PC-3 (cell line): ENCODE measurements at regions not wholly inside any gene's neighbourhood (a gene's known extent, or its start where the extent isn't known, plus 50 kb on each side); places are given as distances from the start of the nearest gene placed in this dataset.

Source experiments
- ATAC-seq: fragments of 200-7000 bp; cut with Tn5 transposase; 2 replicates; pipeline ENCODE4 v1.9.1; 2020; ENCODE audit warnings: mild to moderate bottlenecking, moderate library complexity
- BruUV-seq: library from RNA; stranded (reverse); fragments of 400-500 nt; replicated peaks from 2 replicates; lab custom pipeline; 2021; lab: Mats Ljungman, UMichigan
- CTCF ChIA-PET: fragments of 300-600 bp; sonication (Branson Sonifier 250); formaldehyde crosslinking; loops from one replicate; lab custom pipeline; 2022; ENCODE audit warnings: antibody characterized with exemption; lab: Charles Lee
- POLR2A ChIA-PET: fragments of 300-600 bp; sonication (Branson Sonifier 250); formaldehyde crosslinking; loops from one replicate; lab custom pipeline; 2022; ENCODE audit warnings: antibody characterized with exemption; ENCODE audit not compliant: unreplicated experiment; lab: Charles Lee
- DNase-seq: peaks from one replicate; pipeline ENCODE4 v3.0.0-alpha.2; 2015
- H2AFZ ChIP-seq: fragments of 300-600 bp; sonication (generic); 2 replicates; pipeline ENCODE4 v1.6.0; 2016; ENCODE audit warnings: antibody characterized with exemption, low read length
- H3F3A ChIP-seq: fragments of 300-600 bp; sonication (generic); one replicate; pipeline ENCODE4 v1.6.0; 2017; ENCODE audit warnings: antibody characterized with exemption, low read length, control low read depth, mild to moderate bottlenecking; ENCODE audit not compliant: unreplicated experiment
- H3K27ac ChIP-seq: fragments of 300-600 bp; sonication (generic); 2 replicates; pipeline ENCODE4 v1.5.1; 2016; ENCODE audit warnings: mild to moderate bottlenecking, low read length
- H3K27me3 ChIP-seq: fragments of 300-600 bp; sonication (generic); 2 replicates; pipeline ENCODE4 v1.6.1; 2016; ENCODE audit warnings: low read length, mixed read lengths
- H3K36me3 ChIP-seq: fragments of 300-600 bp; sonication (generic); 2 replicates; pipeline ENCODE4 v1.6.1; 2016; ENCODE audit warnings: low read depth, mixed run types, low read length, mixed read lengths
- H3K4me1 ChIP-seq: fragments of 300-600 bp; sonication (generic); 2 replicates; pipeline ENCODE4 v1.5.1; 2016; ENCODE audit warnings: low read length; ENCODE audit not compliant: insufficient read depth
- H3K4me2 ChIP-seq: fragments of 300-600 bp; sonication (generic); 2 replicates; pipeline ENCODE4 v1.6.0; 2016; ENCODE audit warnings: low read length
- H3K4me3 ChIP-seq: fragments of 300-600 bp; sonication (generic); 2 replicates; pipeline ENCODE4 v1.5.1; 2016; ENCODE audit warnings: mild to moderate bottlenecking, low read length, mixed read lengths
- H3K79me2 ChIP-seq: fragments of 300-600 bp; sonication (generic); 2 replicates; pipeline ENCODE4 v1.6.1; 2017; ENCODE audit warnings: low read length, mixed read lengths
- H3K9ac ChIP-seq: fragments of 300-600 bp; sonication (generic); 2 replicates; pipeline ENCODE4 v1.6.0; 2016; ENCODE audit warnings: mild to moderate bottlenecking, low read length
- H3K9me2 ChIP-seq: fragments of 300-600 bp; sonication (generic); replicated peaks from 2 replicates; pipeline ENCODE4 v1.6.1; 2016; ENCODE audit warnings: mixed run types, low read length, mixed read lengths
- H3K9me3 ChIP-seq: fragments of 300-600 bp; sonication (generic); 2 replicates; pipeline ENCODE4 v1.6.1; 2016; ENCODE audit warnings: low read length, mixed read lengths
- H4K20me1 ChIP-seq: fragments of 300-600 bp; sonication (generic); 2 replicates; pipeline ENCODE4 v1.6.1; 2016; ENCODE audit warnings: low read length, mixed read lengths
- EZH2 ChIP-seq: fragments of 300-600 bp; sonication (generic); IDR thresholded peaks from one replicate; pipeline ENCODE4 v1.6.1; 2017; ENCODE audit warnings: antibody characterized with exemption, mild to moderate bottlenecking, low read length; ENCODE audit not compliant: unreplicated experiment
- EZH2phosphoT487 ChIP-seq: fragments of 300-600 bp; sonication (generic); IDR thresholded peaks from 2 replicates; pipeline ENCODE4 v1.6.1; 2018; ENCODE audit warnings: mild to moderate bottlenecking, antibody characterized with exemption, low read length, borderline replicate concordance
- intact Hi-C: fragments of 100-400 bp; cut with micrococcal nuclease; formaldehyde crosslinking; loops from 2 replicates; pipeline ENCODE4 v1.9.0; 2023
- TF ChIP-seq, protein P1 (sequence below): fragments of 300-600 bp; sonication (generic); conservative IDR thresholded peaks from 2 replicates; pipeline ENCODE4 v1.5.1; 2017; ENCODE audit warnings: antibody characterized with exemption, low read depth, mild to moderate bottlenecking, low read length

DNA sequence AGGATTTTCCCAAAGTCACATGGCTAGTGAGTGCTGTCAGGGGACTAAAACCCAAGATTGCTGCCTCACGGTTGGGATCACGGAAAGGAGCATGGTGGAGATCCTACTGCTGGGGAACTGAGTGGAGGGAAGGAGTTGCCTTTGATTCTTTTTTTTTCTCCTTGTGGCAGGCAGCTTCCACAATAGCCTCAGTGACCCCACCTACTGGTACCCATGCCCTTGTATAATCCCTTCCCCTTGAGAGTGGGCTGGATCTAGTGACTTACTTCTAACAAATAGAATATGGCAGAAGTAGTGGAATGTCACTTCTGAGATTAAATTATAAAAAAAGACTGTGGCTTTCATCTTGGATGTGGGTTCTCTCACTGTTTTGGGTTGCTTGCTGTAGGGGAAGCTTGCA, 135.7 kb downstream of the DICER1 start:
- intact Hi-C loops: no loop called here
- Histone ChIP-seq H3K9ac (no peak overlapping the region), H4K20me1 (no peaks in the 10 kb centered on the region), H3F3A (no peaks in the 10 kb centered on the region), H3K9me2 (no peaks in the 10 kb centered on the region), H3K4me2 (no peak overlapping the region), H2AFZ (no peak overlapping the region), H3K4me1 (no peaks in the 10 kb centered on the region), H3K27ac (no peak overlapping the region), H3K79me2 (no peaks in the 10 kb centered on the region), H3K36me3 (no peaks in the 10 kb centered on the region), H3K9me3 (no peaks in the 10 kb centered on the region), H3K27me3 (0 out of 2 replicates have a peak, but pooled peaks cover 8% of the 10 kb centered on the region), H3K4me3 (no peak overlapping the region)
- ATAC-seq (no peak), DNase-seq (no peak)
- ChIA-PET CTCF (no interaction called here), POLR2A (no interaction called here)
- no peak for TF ChIP-seq EZH2phosphoT487
- TF ChIP-seq, protein P1, sequence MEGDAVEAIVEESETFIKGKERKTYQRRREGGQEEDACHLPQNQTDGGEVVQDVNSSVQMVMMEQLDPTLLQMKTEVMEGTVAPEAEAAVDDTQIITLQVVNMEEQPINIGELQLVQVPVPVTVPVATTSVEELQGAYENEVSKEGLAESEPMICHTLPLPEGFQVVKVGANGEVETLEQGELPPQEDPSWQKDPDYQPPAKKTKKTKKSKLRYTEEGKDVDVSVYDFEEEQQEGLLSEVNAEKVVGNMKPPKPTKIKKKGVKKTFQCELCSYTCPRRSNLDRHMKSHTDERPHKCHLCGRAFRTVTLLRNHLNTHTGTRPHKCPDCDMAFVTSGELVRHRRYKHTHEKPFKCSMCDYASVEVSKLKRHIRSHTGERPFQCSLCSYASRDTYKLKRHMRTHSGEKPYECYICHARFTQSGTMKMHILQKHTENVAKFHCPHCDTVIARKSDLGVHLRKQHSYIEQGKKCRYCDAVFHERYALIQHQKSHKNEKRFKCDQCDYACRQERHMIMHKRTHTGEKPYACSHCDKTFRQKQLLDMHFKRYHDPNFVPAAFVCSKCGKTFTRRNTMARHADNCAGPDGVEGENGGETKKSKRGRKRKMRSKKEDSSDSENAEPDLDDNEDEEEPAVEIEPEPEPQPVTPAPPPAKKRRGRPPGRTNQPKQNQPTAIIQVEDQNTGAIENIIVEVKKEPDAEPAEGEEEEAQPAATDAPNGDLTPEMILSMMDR: no peak
- no peak for TF ChIP-seq EZH2
- no TSS peak for BruUV-seq

GRCh38 chr14:95018821-95019220, 138.5 kb downstream of the DICER1 start:
- no peak overlapping the region for H3K4me2 ChIP-seq
- H3K4me1 ChIP-seq: no peaks in the 10 kb centered on the region
- H3K4me3 ChIP-seq: no peak overlapping the region
- H2AFZ ChIP-seq: no peak overlapping the region
- ChIA-PET CTCF (no interaction called here), POLR2A (no interaction called here)
- H3F3A ChIP-seq: no peaks in the 10 kb centered on the region
- BruUV-seq: no TSS peak
- DNase-seq (no peak), ATAC-seq (no peak)
- H3K9me2 ChIP-seq: no peaks in the 10 kb centered on the region
- H3K9me3 ChIP-seq: no peaks in the 10 kb centered on the region
- H3K36me3 ChIP-seq: no peaks in the 10 kb centered on the region
- intact Hi-C loops: no loop called here
- H4K20me1 ChIP-seq: no peaks in the 10 kb centered on the region
- H3K79me2 ChIP-seq: no peaks in the 10 kb centered on the region
- no peak overlapping the region for H3K27ac ChIP-seq
- H3K9ac ChIP-seq: no peak overlapping the region
- TF ChIP-seq, protein P1: no peak
- TF ChIP-seq EZH2phosphoT487 (no peak), EZH2 (no peak)
- peaks cover 10% of the 10 kb centered on the region for H3K27me3 ChIP-seq

- Histone ChIP-seq H3K79me2 (no peaks in the 10 kb centered on the region), H2AFZ (no peak overlapping the region), H3K27me3 (peaks cover 44% of the 10 kb centered on the region), H3K9ac (no peak overlapping the region), H3K4me2 (no peak overlapping the region), H3K9me3 (no peaks in the 10 kb centered on the region), H3K4me1 (no peaks in the 10 kb centered on the region), H3K36me3 (no peaks in the 10 kb centered on the region), H3F3A (no peaks in the 10 kb centered on the region), H4K20me1 (no peaks in the 10 kb centered on the region), H3K4me3 (no peak overlapping the region), H3K9me2 (no peaks in the 10 kb centered on the region), H3K27ac (no peak overlapping the region)
- TF ChIP-seq EZH2phosphoT487 (no peak), EZH2 (no peak)
- TF ChIP-seq, protein P1: no peak
- ChIA-PET CTCF (no interaction called here), POLR2A (no interaction called here)
- BruUV-seq: no TSS peak
- no peak for DNase-seq
- ATAC-seq: no peak
- intact Hi-C loops: no loop called here
Observed at GRCh38 chr14:95015046-95015445, 142.3 kb downstream of the DICER1 start.
